ENCODE measurements at regions not wholly inside any gene's neighbourhood (a gene's known extent, or its start where the extent isn't known, plus 50 kb on each side); places are given as distances from the start of the nearest gene placed in this dataset.

DNA sequence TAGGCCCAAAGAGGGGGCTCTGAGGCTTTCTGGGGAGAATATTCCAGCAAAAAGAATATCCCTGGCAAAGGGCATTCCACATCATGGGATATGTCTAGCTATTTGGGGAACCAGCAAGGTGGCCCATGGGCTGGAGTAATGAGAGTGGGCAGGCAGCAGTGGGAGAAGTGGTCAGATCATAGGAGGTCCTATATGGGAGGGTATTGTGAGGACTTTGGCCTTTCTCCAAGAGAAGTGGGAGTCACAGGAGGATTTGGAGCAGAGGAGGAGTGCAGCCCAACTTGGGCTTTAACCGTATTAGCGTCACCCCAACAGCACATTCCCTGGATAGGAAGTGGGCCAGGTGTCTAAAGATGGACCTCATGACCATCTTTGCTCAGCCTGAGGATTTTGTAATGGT, 151.4 kb downstream of the ENGASE start:
- TF ChIP-seq CTCF (IDR thresholded peaks at IDR 0.05) (no peak), HMGXB4 (CRISPR knock-in tag; IDR thresholded peaks at IDR 0.05; ENCODE audit: borderline replicate concordance) (no peak), ZNF302 (CRISPR knock-in tag; IDR thresholded peaks at IDR 0.05) (no peak), ELK1 (IDR thresholded peaks at IDR 0.05; ENCODE audit: low read depth, low read length) (no peak), HOXB13 (CRISPR knock-in tag; IDR thresholded peaks at IDR 0.05; ENCODE audit: low read depth) (no peak), ESRRA (IDR thresholded peaks at IDR 0.05; ENCODE audit: borderline replicate concordance, low read length) (no peak), POLR2A (IDR thresholded peaks at IDR 0.05; ENCODE audit: low read length) (no peak), RNF2 (IDR thresholded peaks at IDR 0.05; ENCODE audit: borderline replicate concordance, low read depth) (no peak), RFX5 (IDR thresholded peaks at IDR 0.05) (no peak), ZFP36 (IDR thresholded peaks at IDR 0.05; ENCODE audit: borderline replicate concordance, partially characterized antibody) (no peak), JUN (IDR thresholded peaks at IDR 0.05) (no peak)
- TF ChIP-seq, protein P1, sequence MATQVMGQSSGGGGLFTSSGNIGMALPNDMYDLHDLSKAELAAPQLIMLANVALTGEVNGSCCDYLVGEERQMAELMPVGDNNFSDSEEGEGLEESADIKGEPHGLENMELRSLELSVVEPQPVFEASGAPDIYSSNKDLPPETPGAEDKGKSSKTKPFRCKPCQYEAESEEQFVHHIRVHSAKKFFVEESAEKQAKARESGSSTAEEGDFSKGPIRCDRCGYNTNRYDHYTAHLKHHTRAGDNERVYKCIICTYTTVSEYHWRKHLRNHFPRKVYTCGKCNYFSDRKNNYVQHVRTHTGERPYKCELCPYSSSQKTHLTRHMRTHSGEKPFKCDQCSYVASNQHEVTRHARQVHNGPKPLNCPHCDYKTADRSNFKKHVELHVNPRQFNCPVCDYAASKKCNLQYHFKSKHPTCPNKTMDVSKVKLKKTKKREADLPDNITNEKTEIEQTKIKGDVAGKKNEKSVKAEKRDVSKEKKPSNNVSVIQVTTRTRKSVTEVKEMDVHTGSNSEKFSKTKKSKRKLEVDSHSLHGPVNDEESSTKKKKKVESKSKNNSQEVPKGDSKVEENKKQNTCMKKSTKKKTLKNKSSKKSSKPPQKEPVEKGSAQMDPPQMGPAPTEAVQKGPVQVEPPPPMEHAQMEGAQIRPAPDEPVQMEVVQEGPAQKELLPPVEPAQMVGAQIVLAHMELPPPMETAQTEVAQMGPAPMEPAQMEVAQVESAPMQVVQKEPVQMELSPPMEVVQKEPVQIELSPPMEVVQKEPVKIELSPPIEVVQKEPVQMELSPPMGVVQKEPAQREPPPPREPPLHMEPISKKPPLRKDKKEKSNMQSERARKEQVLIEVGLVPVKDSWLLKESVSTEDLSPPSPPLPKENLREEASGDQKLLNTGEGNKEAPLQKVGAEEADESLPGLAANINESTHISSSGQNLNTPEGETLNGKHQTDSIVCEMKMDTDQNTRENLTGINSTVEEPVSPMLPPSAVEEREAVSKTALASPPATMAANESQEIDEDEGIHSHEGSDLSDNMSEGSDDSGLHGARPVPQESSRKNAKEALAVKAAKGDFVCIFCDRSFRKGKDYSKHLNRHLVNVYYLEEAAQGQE (IDR thresholded peaks at IDR 0.05) = no peak

Measured in A549 (cell line).